Keratinocyte (primary cell): ENCODE measurements at regions not wholly inside any gene's neighbourhood (a gene's known extent, or its start where the extent isn't known, plus 50 kb on each side); places are given as distances from the start of the nearest gene placed in this dataset.

ENCODE experiments used
- DNase-seq: peaks from one replicate; pipeline ENCODE4 v3.0.0-alpha.2; 2011; ENCODE audit warnings: low read depth, missing footprints, low spot score
- FAIRE-seq: peaks from 2 replicates; lab custom pipeline; 2011; peaks lifted over from hg19 to GRCh38; lab: Jason Lieb, UNC
- H2AFZ ChIP-seq: 2 replicates; pipeline ENCODE4 v1.6.0; 2012; ENCODE audit warnings: low read length, control low read depth, inconsistent platforms; ENCODE audit not compliant: control insufficient read depth
- H3K27ac ChIP-seq: 2 replicates; pipeline ENCODE4 v1.5.1; 2011; ENCODE audit warnings: low read length; ENCODE audit not compliant: control insufficient read depth, insufficient read depth
- H3K27me3 ChIP-seq: 3 replicates; pipeline ENCODE4 v1.6.0; 2011; ENCODE audit warnings: low read length; ENCODE audit not compliant: control insufficient read depth, insufficient read depth; ENCODE audit errors: extremely low read depth
- H3K36me3 ChIP-seq, 2 experiments: 2 replicates in 1 of 2; 3 replicates in 1 of 2; pipeline ENCODE4 v1.5.1; 2011; ENCODE audit warnings: low read length in 2 of 2, mild to moderate bottlenecking in 1 of 2; ENCODE audit not compliant: control insufficient read depth in 2 of 2, insufficient read depth in 2 of 2; ENCODE audit errors: extremely low read depth in 1 of 2
- H3K4me1 ChIP-seq: 3 replicates; pipeline ENCODE4 v1.5.1; 2011; ENCODE audit warnings: low read length; ENCODE audit not compliant: control insufficient read depth, insufficient read depth; ENCODE audit errors: extremely low read depth
- H3K4me2 ChIP-seq: 3 replicates; pipeline ENCODE4 v1.6.0; 2011; ENCODE audit warnings: low read depth, low read length; ENCODE audit not compliant: control insufficient read depth, insufficient read depth; ENCODE audit errors: extremely low read depth
- H3K4me3 ChIP-seq, 3 experiments: fragments of 200-600 bp in 1 of 3; sonication (generic) in 1 of 3; 2 replicates in 2 of 3; 3 replicates in 1 of 3; pipeline ENCODE4 v1.5.1; 2011 to 2016; ENCODE audit warnings: low read length in 3 of 3, mild to moderate bottlenecking in 3 of 3, control low read depth in 2 of 3, inconsistent platforms in 1 of 3, low read depth in 1 of 3, mixed read lengths in 1 of 3, mixed run types in 1 of 3, moderate library complexity in 1 of 3; ENCODE audit not compliant: control insufficient read depth in 2 of 3, insufficient read depth in 2 of 3; ENCODE audit errors: extremely low read depth in 1 of 3
- H3K79me2 ChIP-seq: 2 replicates; pipeline ENCODE4 v1.6.0; 2012; ENCODE audit warnings: low read length; ENCODE audit not compliant: control insufficient read depth, insufficient read depth
- H3K9ac ChIP-seq: 3 replicates; pipeline ENCODE4 v1.6.0; 2011; ENCODE audit warnings: low read length; ENCODE audit not compliant: control insufficient read depth, insufficient read depth; ENCODE audit errors: extremely low read depth
- H3K9me1 ChIP-seq: 3 replicates; pipeline ENCODE4 v1.6.0; 2011; ENCODE audit warnings: low read length; ENCODE audit not compliant: control insufficient read depth, insufficient read depth; ENCODE audit errors: extremely low read depth
- H3K9me3 ChIP-seq: 2 replicates; pipeline ENCODE4 v1.5.1; 2012; ENCODE audit warnings: low read depth, low read length; ENCODE audit not compliant: control insufficient read depth
- H4K20me1 ChIP-seq: 3 replicates; pipeline ENCODE4 v1.6.0; 2011; ENCODE audit warnings: low read length; ENCODE audit not compliant: control insufficient read depth, insufficient read depth; ENCODE audit errors: extremely low read depth
- CTCF ChIP-seq, 3 experiments: IDR thresholded peaks in 1 of 3; conservative IDR thresholded peaks in 1 of 3; optimal IDR thresholded peaks in 1 of 3; 2 replicates in 2 of 3; 3 replicates in 1 of 3; pipeline versions ENCODE3 to v1.5.1; 2011; ENCODE audit warnings: low read length in 3 of 3, mild to moderate bottlenecking in 3 of 3, moderate library complexity in 2 of 3, control low read depth in 1 of 3, inconsistent platforms in 1 of 3; ENCODE audit not compliant: insufficient read depth in 2 of 3; ENCODE audit errors: extremely low read depth in 1 of 3
- EZH2 ChIP-seq: IDR thresholded peaks from one replicate; pipeline ENCODE4 v1.6.1; 2012; ENCODE audit warnings: inconsistent platforms, mild to moderate bottlenecking, low read length, moderate library complexity
- dilution Hi-C: fragments of 300-500 bp; cut with MboI; formaldehyde crosslinking; loops from one replicate; pipeline ENCODE4 v1.7.0; 2020; ENCODE audit warnings: low sequenced_read_pairs; ENCODE audit not compliant: extremely low pct_ligation_motif_present

- H3K4me3 ChIP-seq = no peak overlapping the region
- no peak for FAIRE-seq
- no peaks in the 10 kb centered on the region for H3K27me3 ChIP-seq
- no peak overlapping the region for H3K4me2 ChIP-seq
- H3K27ac ChIP-seq = no peak overlapping the region
- H3K36me3 ChIP-seq = no peaks in the 10 kb centered on the region
- H3K79me2 ChIP-seq = no peaks in the 10 kb centered on the region
- no peak overlapping the region for H3K9ac ChIP-seq
- no peak overlapping the region for H2AFZ ChIP-seq
- no peaks in the 10 kb centered on the region for H3K9me1 ChIP-seq
- H3K4me1 ChIP-seq = no peaks in the 10 kb centered on the region
- H3K9me3 ChIP-seq = peaks cover 2% of the 10 kb centered on the region
- TF ChIP-seq EZH2 (no peak), CTCF (optimal IDR thresholded peaks at IDR 0.05 in 1 of 3, IDR thresholded peaks at IDR 0.05 in 1 of 3, conservative IDR thresholded peaks at IDR 0.05 in 1 of 3; ENCODE audit: extremely low read depth in 1 of 3, insufficient read depth in 2 of 3, low read length in 3 of 3) (no peak)
- dilution Hi-C loops = no loop called here
- H4K20me1 ChIP-seq = no peaks in the 10 kb centered on the region
- DNase-seq = no peak
Observed at GRCh38 chr7:137127806-137128205, 215.7 kb downstream of the PTN start.

- FAIRE-seq (no peak), DNase-seq (no peak)
- Histone ChIP-seq H3K9ac (no peak overlapping the region), H3K9me3 (peaks cover 2% of the 10 kb centered on the region), H3K4me2 (no peak overlapping the region), H3K27ac (no peak overlapping the region), H3K27me3 (no peaks in the 10 kb centered on the region), H3K36me3 (no peaks in the 10 kb centered on the region), H3K79me2 (no peaks in the 10 kb centered on the region), H3K4me1 (no peaks in the 10 kb centered on the region), H3K4me3 (no peak overlapping the region), H4K20me1 (no peaks in the 10 kb centered on the region), H2AFZ (no peak overlapping the region), H3K9me1 (no peaks in the 10 kb centered on the region)
- dilution Hi-C loops = no loop called here
- no peak for TF ChIP-seq EZH2
- no peak for TF ChIP-seq CTCF (optimal IDR thresholded peaks at IDR 0.05 in 1 of 3, IDR thresholded peaks at IDR 0.05 in 1 of 3, conservative IDR thresholded peaks at IDR 0.05 in 1 of 3; ENCODE audit: extremely low read depth in 1 of 3, insufficient read depth in 2 of 3, low read length in 3 of 3)
Observed at GRCh38 chr7:137127058-137127457, 216.5 kb downstream of the PTN start.
